Lung (tissue), 11 donors: ENCODE measurements at regions not wholly inside any gene's neighbourhood (a gene's known extent, or its start where the extent isn't known, plus 50 kb on each side); places are given as distances from the start of the nearest gene placed in this dataset.

Experiments used
- ATAC-seq: fragments of 200-7000 bp; cut with Tn5 transposase; one replicate; pipeline ENCODE4 v1.9.1; 2020; ENCODE audit warnings: moderate number of reproducible peaks; ENCODE audit not compliant: insufficient read depth, low FRiP score
- DNase-seq, 3 donors: peaks; one replicate each; pipeline ENCODE4 v3.0.0-alpha.2; 2013 to 2017
- H3K27ac ChIP-seq, 2 donors: one replicate each; pipeline ENCODE4 v1.5.1; 2013; ENCODE audit warnings: mild to moderate bottlenecking in 2 of 2, moderate library complexity in 2 of 2, control low read depth in 1 of 2, inconsistent platforms in 1 of 2, low read depth in 1 of 2, low read length in 1 of 2
- H3K27me3 ChIP-seq, 3 donors: one replicate each; pipeline ENCODE4 v1.5.1; 2013; ENCODE audit warnings: low read length in 2 of 3; ENCODE audit not compliant: control insufficient read depth in 3 of 3, insufficient read depth in 3 of 3
- H3K36me3 ChIP-seq, 4 donors: one replicate each; pipeline ENCODE4 v1.5.1; 2013; ENCODE audit warnings: low read length in 4 of 4, mild to moderate bottlenecking in 1 of 4, moderate library complexity in 1 of 4; ENCODE audit not compliant: control insufficient read depth in 4 of 4, insufficient read depth in 4 of 4
- H3K4me1 ChIP-seq, 5 donors: one replicate each; pipeline ENCODE4 v1.5.1; 2013; ENCODE audit warnings: low read length in 5 of 5, mild to moderate bottlenecking in 2 of 5, moderate library complexity in 1 of 5; ENCODE audit not compliant: control insufficient read depth in 5 of 5, insufficient read depth in 5 of 5
- H3K4me3 ChIP-seq: one replicate; pipeline ENCODE4 v1.5.1; 2013; ENCODE audit warnings: mild to moderate bottlenecking, control low read depth, moderate library complexity
- H3K9ac ChIP-seq, 2 donors: one replicate each; pipeline ENCODE4 v1.5.1; 2013; ENCODE audit warnings: low read length in 2 of 2, control low read depth in 1 of 2; ENCODE audit not compliant: insufficient read depth in 1 of 2
- H3K9me3 ChIP-seq, 4 donors: one replicate each; pipeline ENCODE4 v1.5.1; 2013; ENCODE audit warnings: low read length in 3 of 4, mild to moderate bottlenecking in 1 of 4, moderate library complexity in 1 of 4; ENCODE audit not compliant: control insufficient read depth in 4 of 4, insufficient read depth in 3 of 4
- CTCF ChIP-seq: IDR thresholded peaks from 2 replicates; pipeline ENCODE4 v1.5.1; 2012; ENCODE audit warnings: mild to moderate bottlenecking; ENCODE audit errors: control extremely low read depth, extremely low read depth
- WGBS, 2 donors: extraction: QIAGEN DNeasy Blood & Tissue Kit; methylation state at CpG; one replicate each; pipeline ENCODE4 v1.1.7; 2013; 5-methylcytosine and 5-hydroxymethylcytosine counted together
- donor health status: control.
- donor health status: control.
- donor health status: Bipolar disorder and iron deficiency.
- donor health status: healthy.
- donor health status: DM: yes; HTN: yes; CAD: no.

DNA sequence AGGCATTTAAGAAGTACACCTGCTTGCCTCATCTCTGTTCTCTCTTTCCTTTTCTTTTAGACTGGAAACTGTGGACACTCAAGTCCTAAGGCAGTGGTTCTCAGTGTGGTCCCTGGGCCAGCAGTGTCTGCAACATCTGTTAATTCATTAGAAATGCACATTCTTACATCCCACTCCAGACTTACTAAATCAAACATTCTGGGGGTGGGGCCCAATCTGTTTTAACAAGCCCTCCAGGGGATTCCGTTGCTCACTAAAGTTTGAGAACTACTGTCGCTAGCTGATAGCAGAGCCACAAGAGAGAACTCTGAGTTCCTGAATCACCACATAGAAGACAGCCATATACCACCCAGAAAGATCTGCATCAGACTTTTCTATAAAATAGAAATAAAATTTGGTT is 430.6 kb downstream of the BCOR start:
- no peak for ATAC-seq
- WGBS, 2 donors = 76 to 92% methylated on average over 2 of the region's 2 CpGs
- DNase-seq = no peak
- Histone ChIP-seq H3K9ac (no peak overlapping the region), H3K4me3 (no peak overlapping the region), H3K36me3 (no peaks in the 10 kb centered on the region), H3K4me1 (no peaks in the 10 kb centered on the region), H3K27me3 (peaks cover 3 to 11% (median 5%) of the 10 kb centered on the region in 3 donors), H3K27ac (no peak overlapping the region), H3K9me3 (peaks cover 0 to 6% (median 0%) of the 10 kb centered on the region in 4 donors)
- no peak for TF ChIP-seq CTCF

DNA sequence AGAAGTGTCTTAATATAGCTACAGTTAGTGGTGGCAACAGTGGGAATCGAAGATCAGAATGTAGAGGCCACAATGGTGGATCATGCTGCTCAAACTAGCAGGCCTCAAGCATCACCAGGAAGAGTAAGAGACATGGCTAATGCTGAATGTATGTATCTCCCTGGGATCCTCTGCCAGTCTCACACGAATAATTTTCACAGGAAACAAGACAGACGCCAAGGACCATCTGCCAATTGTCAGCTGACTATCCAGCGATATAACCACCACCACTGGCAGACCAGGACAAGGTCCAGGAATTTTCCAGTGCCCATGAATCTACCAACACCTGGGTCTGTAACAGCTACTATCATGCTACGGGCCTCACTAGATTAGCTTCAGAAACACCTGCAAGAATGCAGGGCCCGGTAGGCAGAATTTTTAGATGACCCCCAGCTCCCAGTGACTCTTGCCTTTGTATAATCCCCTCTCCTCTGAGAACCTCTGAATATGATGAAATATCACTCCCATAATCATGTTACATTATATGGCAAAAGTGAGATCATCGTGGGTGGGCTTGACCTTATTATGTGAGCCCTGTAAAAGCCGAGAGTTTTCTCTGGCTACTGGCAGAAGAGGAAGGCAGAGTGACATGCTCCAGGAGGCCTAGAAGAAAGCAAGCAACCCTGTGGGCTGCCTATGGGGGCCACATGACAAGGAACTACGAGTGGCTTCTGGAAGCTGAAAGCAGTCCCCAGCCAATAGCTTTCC is 429.8 kb downstream of the BCOR start:
- DNase-seq (peak in 2 of 3 donors; percentile 43 to 55), ATAC-seq (no peak)
- Histone ChIP-seq H3K4me3 (no peak overlapping the region), H3K9ac (no peak overlapping the region), H3K9me3 (peaks cover 0 to 8% (median 0%) of the 10 kb centered on the region in 4 donors), H3K36me3 (no peaks in the 10 kb centered on the region), H3K27me3 (peaks cover 3 to 11% (median 9%) of the 10 kb centered on the region in 3 donors), H3K4me1 (no peaks in the 10 kb centered on the region), H3K27ac (no peak overlapping the region)
- TF ChIP-seq CTCF = no peak
- WGBS, 2 donors = 72 to 94% methylated on average over 8 to 9 of the region's 9 CpGs

DNA sequence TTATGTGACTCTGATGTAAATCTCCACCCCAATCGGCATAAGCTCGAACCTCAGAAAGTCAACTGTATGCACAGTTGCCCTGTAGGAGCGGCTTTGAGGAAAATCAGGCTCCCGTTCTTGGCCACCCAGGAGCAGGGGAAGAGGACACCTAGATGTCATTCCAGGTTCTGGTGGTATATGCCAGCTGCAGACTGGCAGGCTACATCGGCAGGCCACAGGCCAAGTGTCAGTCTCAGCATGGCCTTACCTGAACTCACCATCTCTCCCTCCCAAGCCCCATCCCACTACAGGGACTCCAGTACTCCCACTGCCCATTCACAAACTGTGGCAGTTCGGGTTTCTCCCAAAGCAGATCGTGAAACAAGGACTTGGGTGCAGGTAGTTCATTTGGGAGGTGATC is 428.1 kb downstream of the BCOR start:
- DNase-seq = no peak
- Histone ChIP-seq H3K4me1 (no peaks in the 10 kb centered on the region), H3K27me3 (peaks cover 3 to 17% (median 10%) of the 10 kb centered on the region in 3 donors), H3K9me3 (peaks cover 0 to 8% (median 0%) of the 10 kb centered on the region in 4 donors), H3K4me3 (no peak overlapping the region), H3K36me3 (no peaks in the 10 kb centered on the region), H3K9ac (no peak overlapping the region), H3K27ac (no peak overlapping the region)
- no peak for ATAC-seq
- no peak for TF ChIP-seq CTCF
- WGBS, 2 donors = 81 to 99% methylated on average over 7 of the region's 7 CpGs
